Kidney (tissue), 13 donors: ENCODE measurements at regions not wholly inside any gene's neighbourhood (a gene's known extent, or its start where the extent isn't known, plus 50 kb on each side); places are given as distances from the start of the nearest gene placed in this dataset.

Source experiments
- DNase-seq, 5 donors: peaks; one replicate each; pipeline ENCODE4 v3.0.0-alpha.2; 2013 to 2020
- FAIRE-seq: peaks from 2 replicates; lab custom pipeline; 2012; peaks lifted over from hg19 to GRCh38; lab: Jason Lieb, UNC
- H3K27ac ChIP-seq, 2 donors: one replicate each; pipeline ENCODE4 v1.7.0; 2013; ENCODE audit warnings: low read depth in 2 of 2, low read length in 2 of 2, inconsistent platforms in 1 of 2
- H3K27me3 ChIP-seq: one replicate; pipeline ENCODE4 v1.7.1; 2013; ENCODE audit warnings: low read length, inconsistent platforms; ENCODE audit not compliant: control insufficient read depth, insufficient read depth
- H3K36me3 ChIP-seq, 3 donors: one replicate each; pipeline versions ENCODE4 v1.7.0 to v1.7.1; 2013; ENCODE audit warnings: low read length in 3 of 3, control low read depth in 1 of 3, inconsistent platforms in 1 of 3; ENCODE audit not compliant: insufficient read depth in 3 of 3, control insufficient read depth in 2 of 3
- H3K4me1 ChIP-seq, 3 donors: one replicate each; pipeline versions ENCODE4 v1.7.0 to v1.7.1; 2013; ENCODE audit warnings: low read length in 3 of 3, inconsistent platforms in 1 of 3, low read depth in 1 of 3; ENCODE audit not compliant: control insufficient read depth in 2 of 3, insufficient read depth in 2 of 3
- H3K4me3 ChIP-seq, 3 donors: one replicate each; pipeline versions ENCODE4 v1.7.0 to v1.8.1; 2013; ENCODE audit warnings: low read length in 3 of 3, control low read depth in 1 of 3, inconsistent platforms in 1 of 3
- H3K9ac ChIP-seq, 3 donors: one replicate each; pipeline versions ENCODE4 v1.7.0 to v1.7.1; 2013; ENCODE audit warnings: low read length in 3 of 3, control low read depth in 1 of 3, inconsistent platforms in 1 of 3
- H3K9me3 ChIP-seq, 3 donors: one replicate each; pipeline versions ENCODE4 v1.7.0 to v1.7.1; 2013; ENCODE audit warnings: low read length in 3 of 3, control low read depth in 1 of 3, inconsistent platforms in 1 of 3; ENCODE audit not compliant: control insufficient read depth in 2 of 3, insufficient read depth in 1 of 3
- intact Hi-C: fragments of 100-400 bp; cut with DNase I; formaldehyde crosslinking; loops from one replicate; pipeline ENCODE4 v1.11.1; 2022
- TF ChIP-seq, protein P1 (sequence below): IDR thresholded peaks from 3 replicates; pipeline ENCODE4 v1.5.1; 2012; ENCODE audit warnings: mild to moderate bottlenecking, moderate library complexity, borderline replicate concordance; ENCODE audit not compliant: insufficient read depth; ENCODE audit errors: extremely low read depth
- donor health status: control.
- donor health status: control.
- donor health status: control.
- donor health status: control.
- donor health status: control.
- donor health status: DM: yes; HTN: yes; CAD: no.
- donor health status: Normal renal cell carcinoma (clear cell type).

DNA sequence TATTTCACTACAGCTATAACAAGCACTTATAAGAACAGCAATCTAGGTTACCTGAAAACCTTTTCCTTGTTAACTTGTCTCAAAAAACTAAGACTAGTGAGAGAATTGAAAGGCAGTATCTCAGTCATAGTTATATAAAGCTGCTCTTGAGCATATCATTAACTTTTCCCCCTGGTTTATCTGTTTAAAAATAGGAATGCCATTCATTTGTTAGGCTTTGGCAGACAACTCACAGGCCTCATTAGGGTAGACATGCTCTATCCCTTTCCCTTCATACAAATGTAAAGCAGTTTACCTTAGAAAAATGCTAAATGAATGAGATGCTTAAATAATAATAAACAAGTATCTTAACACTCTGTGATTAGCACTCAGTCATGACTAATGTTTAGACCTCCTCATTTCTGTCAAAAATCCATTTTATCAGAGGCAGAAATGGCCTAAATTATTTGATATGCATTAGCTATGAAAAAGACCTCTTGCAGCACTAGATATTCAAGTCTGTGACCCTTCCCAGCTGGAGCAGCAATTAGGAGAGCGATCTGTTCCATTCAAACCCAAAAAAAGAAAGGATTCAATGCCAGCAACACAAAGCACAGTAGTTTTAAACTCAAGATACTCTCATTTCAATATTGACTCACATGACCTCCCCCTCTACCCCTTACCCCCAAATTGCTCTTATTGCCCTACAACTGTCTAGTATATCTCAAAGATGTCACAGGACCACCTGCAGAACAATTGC lies 1578.8 kb upstream of the WWC1 start:
- no peak overlapping the region for H3K4me3 ChIP-seq

GRCh38 chr5:166713295-166713694 lies 1578.2 kb upstream of the WWC1 start:
- Histone ChIP-seq H3K9ac (no peak overlapping the region), H3K27me3 (no peaks in the 10 kb centered on the region), H3K4me1 (no peaks in the 10 kb centered on the region), H3K27ac (no peak overlapping the region), H3K9me3 (no peaks in the 10 kb centered on the region), H3K4me3 (no peak overlapping the region), H3K36me3 (no peaks in the 10 kb centered on the region)
- no peak for FAIRE-seq
- intact Hi-C loops = no loop called here
- TF ChIP-seq, protein P1, sequence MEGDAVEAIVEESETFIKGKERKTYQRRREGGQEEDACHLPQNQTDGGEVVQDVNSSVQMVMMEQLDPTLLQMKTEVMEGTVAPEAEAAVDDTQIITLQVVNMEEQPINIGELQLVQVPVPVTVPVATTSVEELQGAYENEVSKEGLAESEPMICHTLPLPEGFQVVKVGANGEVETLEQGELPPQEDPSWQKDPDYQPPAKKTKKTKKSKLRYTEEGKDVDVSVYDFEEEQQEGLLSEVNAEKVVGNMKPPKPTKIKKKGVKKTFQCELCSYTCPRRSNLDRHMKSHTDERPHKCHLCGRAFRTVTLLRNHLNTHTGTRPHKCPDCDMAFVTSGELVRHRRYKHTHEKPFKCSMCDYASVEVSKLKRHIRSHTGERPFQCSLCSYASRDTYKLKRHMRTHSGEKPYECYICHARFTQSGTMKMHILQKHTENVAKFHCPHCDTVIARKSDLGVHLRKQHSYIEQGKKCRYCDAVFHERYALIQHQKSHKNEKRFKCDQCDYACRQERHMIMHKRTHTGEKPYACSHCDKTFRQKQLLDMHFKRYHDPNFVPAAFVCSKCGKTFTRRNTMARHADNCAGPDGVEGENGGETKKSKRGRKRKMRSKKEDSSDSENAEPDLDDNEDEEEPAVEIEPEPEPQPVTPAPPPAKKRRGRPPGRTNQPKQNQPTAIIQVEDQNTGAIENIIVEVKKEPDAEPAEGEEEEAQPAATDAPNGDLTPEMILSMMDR = no peak
- DNase-seq = no peak

More for the DNA sequence above, 1578.8 kb upstream of the WWC1 start:
- no peaks in the 10 kb centered on the region for H3K9me3 ChIP-seq
- DNase-seq (no peak), FAIRE-seq (no peak)
- H3K4me1 ChIP-seq = no peaks in the 10 kb centered on the region
- no peaks in the 10 kb centered on the region for H3K36me3 ChIP-seq
- no peaks in the 10 kb centered on the region for H3K27me3 ChIP-seq
- no peak overlapping the region for H3K27ac ChIP-seq
- intact Hi-C loops = no loop called here
- no peak overlapping the region for H3K9ac ChIP-seq
- TF ChIP-seq, protein P1 = no peak

- H3K4me1 ChIP-seq = no peaks in the 10 kb centered on the region
- H3K36me3 ChIP-seq = no peaks in the 10 kb centered on the region
- H3K27me3 ChIP-seq = no peaks in the 10 kb centered on the region
- TF ChIP-seq, protein P1 = no peak
- no peaks in the 10 kb centered on the region for H3K9me3 ChIP-seq
- no peak overlapping the region for H3K4me3 ChIP-seq
- intact Hi-C loops = no loop called here
- FAIRE-seq = no peak
- DNase-seq = peak in 2 of 5 donors; percentile 16 to 26
- no peak overlapping the region for H3K9ac ChIP-seq
- no peak overlapping the region for H3K27ac ChIP-seq
Measured at GRCh38 chr5:166716856-166717492, 1574.5 kb upstream of the WWC1 start.
